Loucy (cell line): ENCODE measurements at regions not wholly inside any gene's neighbourhood (a gene's known extent, or its start where the extent isn't known, plus 50 kb on each side); places are given as distances from the start of the nearest gene placed in this dataset.

Source experiments
- H2AFZ ChIP-seq: fragments of 200-600 bp; sonication (generic); 2 replicates; pipeline ENCODE4 v1.6.0; 2016; ENCODE audit warnings: antibody characterized with exemption, mild to moderate bottlenecking, low read length, moderate library complexity
- H3F3A ChIP-seq: fragments of 200-600 bp; 2 replicates; pipeline ENCODE4 v1.6.0; 2016; ENCODE audit warnings: antibody characterized with exemption, low read depth, mild to moderate bottlenecking
- H3K27me3 ChIP-seq: fragments of 200-600 bp; sonication (generic); 2 replicates; pipeline ENCODE4 v1.6.1; 2014; ENCODE audit warnings: low read length, mild to moderate bottlenecking; ENCODE audit not compliant: insufficient read depth, poor library complexity, severe bottlenecking
- H3K36me3 ChIP-seq: fragments of 200-600 bp; sonication (generic); 2 replicates; pipeline ENCODE4 v1.6.1; 2016; ENCODE audit warnings: low read length; ENCODE audit not compliant: insufficient read depth
- H3K4me1 ChIP-seq: fragments of 200-600 bp; sonication (generic); 2 replicates; pipeline ENCODE4 v1.5.1; 2014; ENCODE audit warnings: low read length, mild to moderate bottlenecking; ENCODE audit not compliant: insufficient read depth, poor library complexity, severe bottlenecking
- H3K4me2 ChIP-seq: fragments of 200-600 bp; sonication (generic); 2 replicates; pipeline ENCODE4 v1.6.0; 2014; ENCODE audit warnings: antibody characterized with exemption, low read length, low read depth, mild to moderate bottlenecking; ENCODE audit not compliant: poor library complexity, severe bottlenecking
- H3K4me3 ChIP-seq: fragments of 200-600 bp; sonication (generic); 2 replicates; pipeline ENCODE4 v1.5.1; 2014; ENCODE audit warnings: low read length, mild to moderate bottlenecking, mixed read lengths; ENCODE audit not compliant: poor library complexity, severe bottlenecking
- H3K79me2 ChIP-seq: fragments of 200-600 bp; sonication (generic); 2 replicates; pipeline ENCODE4 v1.6.1; 2014; ENCODE audit warnings: low read length; ENCODE audit not compliant: insufficient read depth
- H3K9ac ChIP-seq: fragments of 200-600 bp; sonication (generic); 2 replicates; pipeline ENCODE4 v1.6.0; 2014; ENCODE audit warnings: mild to moderate bottlenecking, low read depth, low read length, moderate library complexity; ENCODE audit not compliant: poor library complexity, severe bottlenecking
- H3K9me2 ChIP-seq: fragments of 200-600 bp; sonication (generic); replicated peaks from 2 replicates; pipeline ENCODE4 v1.6.1; 2016; ENCODE audit warnings: low read depth, low read length, mixed read lengths
- H3K9me3 ChIP-seq: fragments of 200-600 bp; sonication (generic); 2 replicates; pipeline ENCODE4 v1.6.1; 2014; ENCODE audit warnings: mild to moderate bottlenecking, antibody characterized with exemption, low read length, low read depth; ENCODE audit not compliant: insufficient read depth
- H4K20me1 ChIP-seq: fragments of 200-600 bp; sonication (generic); 2 replicates; pipeline ENCODE4 v1.6.0; 2014; ENCODE audit warnings: antibody characterized with exemption, low read length, mild to moderate bottlenecking; ENCODE audit not compliant: insufficient read depth, poor library complexity, severe bottlenecking
- EZH2phosphoT487 ChIP-seq: fragments of 200-600 bp; IDR thresholded peaks from 2 replicates; pipeline ENCODE4 v1.6.1; 2018; ENCODE audit warnings: antibody characterized with exemption, mild to moderate bottlenecking, moderate library complexity, borderline replicate concordance
- TF ChIP-seq, protein P1 (sequence below): fragments of 200-600 bp; sonication (generic); conservative IDR thresholded peaks from 2 replicates; pipeline ENCODE4 v1.5.1; 2014; ENCODE audit warnings: mild to moderate bottlenecking, antibody characterized with exemption, low read length

DNA sequence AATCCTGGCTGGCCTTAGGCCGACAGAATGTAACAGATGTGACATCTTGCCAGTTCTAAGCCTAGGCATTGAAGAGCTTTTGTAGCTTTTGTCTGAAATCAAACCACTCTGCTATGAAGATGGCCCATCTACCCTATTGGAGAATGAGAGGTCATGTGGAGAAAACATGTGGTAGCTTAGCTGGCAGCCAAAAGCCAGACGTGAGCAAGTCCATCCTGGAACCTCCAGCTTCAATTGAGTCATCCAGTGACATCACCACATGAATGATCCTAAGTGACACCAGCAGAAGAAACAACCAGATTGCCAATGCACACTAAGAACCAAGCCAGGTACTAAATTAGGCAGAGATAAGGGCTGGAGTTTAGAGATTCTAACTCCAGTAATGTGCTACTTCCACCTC, 154.8 kb upstream of the ZFP42 start:
- H2AFZ ChIP-seq: no peak overlapping the region
- H3K79me2 ChIP-seq: no peaks in the 10 kb centered on the region
- H3K9me2 ChIP-seq: no peaks in the 10 kb centered on the region
- no peaks in the 10 kb centered on the region for H3K27me3 ChIP-seq
- H3K4me1 ChIP-seq: no peaks in the 10 kb centered on the region
- no peaks in the 10 kb centered on the region for H4K20me1 ChIP-seq
- TF ChIP-seq, protein P1, sequence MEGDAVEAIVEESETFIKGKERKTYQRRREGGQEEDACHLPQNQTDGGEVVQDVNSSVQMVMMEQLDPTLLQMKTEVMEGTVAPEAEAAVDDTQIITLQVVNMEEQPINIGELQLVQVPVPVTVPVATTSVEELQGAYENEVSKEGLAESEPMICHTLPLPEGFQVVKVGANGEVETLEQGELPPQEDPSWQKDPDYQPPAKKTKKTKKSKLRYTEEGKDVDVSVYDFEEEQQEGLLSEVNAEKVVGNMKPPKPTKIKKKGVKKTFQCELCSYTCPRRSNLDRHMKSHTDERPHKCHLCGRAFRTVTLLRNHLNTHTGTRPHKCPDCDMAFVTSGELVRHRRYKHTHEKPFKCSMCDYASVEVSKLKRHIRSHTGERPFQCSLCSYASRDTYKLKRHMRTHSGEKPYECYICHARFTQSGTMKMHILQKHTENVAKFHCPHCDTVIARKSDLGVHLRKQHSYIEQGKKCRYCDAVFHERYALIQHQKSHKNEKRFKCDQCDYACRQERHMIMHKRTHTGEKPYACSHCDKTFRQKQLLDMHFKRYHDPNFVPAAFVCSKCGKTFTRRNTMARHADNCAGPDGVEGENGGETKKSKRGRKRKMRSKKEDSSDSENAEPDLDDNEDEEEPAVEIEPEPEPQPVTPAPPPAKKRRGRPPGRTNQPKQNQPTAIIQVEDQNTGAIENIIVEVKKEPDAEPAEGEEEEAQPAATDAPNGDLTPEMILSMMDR: no peak
- TF ChIP-seq EZH2phosphoT487: no peak
- H3K9ac ChIP-seq: no peak overlapping the region
- H3K4me3 ChIP-seq: no peak overlapping the region
- H3K9me3 ChIP-seq: peaks cover 9% of the 10 kb centered on the region; the same call in 1 of the 2 replicates
- H3K4me2 ChIP-seq: no peak overlapping the region
- H3K36me3 ChIP-seq: no peaks in the 10 kb centered on the region
- H3F3A ChIP-seq: no peaks in the 10 kb centered on the region

DNA sequence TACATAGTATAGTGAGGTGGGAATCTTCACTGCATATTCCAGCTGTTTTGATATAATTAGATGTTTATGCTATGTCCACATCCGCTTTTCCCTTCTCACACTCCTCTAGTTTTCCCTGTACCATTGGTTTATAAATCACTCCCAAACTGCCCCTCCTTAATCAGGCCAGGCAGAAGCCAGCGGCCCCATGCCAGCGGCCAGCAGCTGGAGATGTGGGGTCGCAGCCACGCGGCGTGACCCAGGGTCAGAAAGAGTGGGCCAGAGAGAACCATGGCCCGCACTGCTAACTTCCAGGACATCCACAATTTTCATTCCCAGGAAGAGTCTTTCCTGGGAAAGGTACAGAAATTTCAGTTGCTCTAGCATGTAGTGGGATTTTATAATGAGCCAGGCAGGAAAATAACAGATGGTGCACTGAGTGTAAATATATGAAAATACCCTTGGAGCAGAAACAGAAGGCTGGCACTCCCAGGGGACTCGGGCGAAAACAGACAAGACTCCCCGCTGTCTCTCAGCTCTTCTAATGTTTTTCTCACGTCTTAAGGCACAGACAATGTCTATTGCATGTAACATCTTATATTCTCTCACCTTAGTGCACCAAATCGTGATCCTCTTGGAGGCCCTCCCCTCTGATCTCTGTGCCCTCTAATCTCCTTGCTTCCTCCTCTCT, 145.9 kb upstream of the ZFP42 start:
- Histone ChIP-seq H3F3A (no peaks in the 10 kb centered on the region; the same call in 1 of the 2 replicates), H3K4me1 (no peaks in the 10 kb centered on the region), H3K4me2 (no peak overlapping the region), H3K9me3 (no peaks in the 10 kb centered on the region), H3K36me3 (no peaks in the 10 kb centered on the region), H4K20me1 (no peaks in the 10 kb centered on the region), H2AFZ (no peak overlapping the region), H3K4me3 (no peak overlapping the region), H3K79me2 (no peaks in the 10 kb centered on the region), H3K9me2 (no peaks in the 10 kb centered on the region), H3K9ac (no peak overlapping the region), H3K27me3 (no peaks in the 10 kb centered on the region)
- no peak for TF ChIP-seq EZH2phosphoT487
- TF ChIP-seq, protein P1: no peak

DNA sequence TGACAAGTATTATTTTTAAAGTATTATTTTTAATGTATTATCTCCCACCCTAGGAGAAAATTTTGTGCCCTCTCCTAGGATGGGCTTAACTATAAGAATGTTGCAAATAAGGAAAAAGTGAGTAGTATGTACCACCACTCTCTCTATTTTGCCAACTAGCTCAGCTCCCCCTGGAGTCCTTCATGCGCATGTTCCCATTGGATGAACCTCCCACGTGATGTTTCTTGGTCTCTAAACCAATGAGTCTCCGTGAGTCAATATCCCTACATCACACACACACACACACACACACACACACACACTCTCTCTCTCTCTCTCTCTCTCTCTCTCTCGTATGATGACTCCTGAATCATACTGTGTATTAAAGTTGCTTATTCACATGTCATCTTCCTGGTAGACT, 129.7 kb upstream of the ZFP42 start:
- H3F3A ChIP-seq: no peaks in the 10 kb centered on the region
- H3K9ac ChIP-seq: no peak overlapping the region
- H3K27me3 ChIP-seq: no peaks in the 10 kb centered on the region
- no peaks in the 10 kb centered on the region for H3K79me2 ChIP-seq
- H4K20me1 ChIP-seq: no peaks in the 10 kb centered on the region
- H3K4me3 ChIP-seq: no peak overlapping the region
- no peak for TF ChIP-seq EZH2phosphoT487
- TF ChIP-seq, protein P1: no peak
- H2AFZ ChIP-seq: no peak overlapping the region
- H3K9me3 ChIP-seq: no peaks in the 10 kb centered on the region
- H3K36me3 ChIP-seq: no peaks in the 10 kb centered on the region
- H3K4me2 ChIP-seq: no peak overlapping the region
- no peaks in the 10 kb centered on the region for H3K9me2 ChIP-seq
- no peaks in the 10 kb centered on the region for H3K4me1 ChIP-seq
